GM23338 (cell line): ENCODE measurements at regions not wholly inside any gene's neighbourhood (a gene's known extent, or its start where the extent isn't known, plus 50 kb on each side); places are given as distances from the start of the nearest gene placed in this dataset.

Experiments
- CTCF ChIP-seq, 2 experiments: fragments of 200-600 bp in 1 of 2; sonication (generic) in 1 of 2; conservative IDR thresholded peaks; 2 replicates each; pipeline versions ENCODE4 v1.5.1 to v1.6.1; 2016 to 2017; ENCODE audit warnings: antibody characterized with exemption in 2 of 2, low read depth in 2 of 2, mild to moderate bottlenecking in 2 of 2, moderate library complexity in 1 of 2
- EZH2 ChIP-seq: fragments of 200-600 bp; sonication (generic); IDR thresholded peaks from one replicate; pipeline ENCODE4 v1.8.0; 2017; ENCODE audit warnings: antibody characterized with exemption, mild to moderate bottlenecking, low read depth; ENCODE audit not compliant: unreplicated experiment
- EZH2phosphoT487 ChIP-seq: fragments of 200-600 bp; sonication (generic); IDR thresholded peaks from one replicate; pipeline ENCODE4 v1.8.1; 2018; ENCODE audit warnings: antibody characterized with exemption; ENCODE audit not compliant: unreplicated experiment
- POLR2AphosphoS5 ChIP-seq: IDR thresholded peaks from 2 replicates; pipeline ENCODE4 v1.6.1; 2016; ENCODE audit warnings: antibody characterized with exemption, low read depth
- TF ChIP-seq, protein P1 (sequence below): IDR thresholded peaks from one replicate; pipeline ENCODE4 v1.6.1; 2018; ENCODE audit warnings: antibody characterized with exemption; ENCODE audit not compliant: unreplicated experiment
- TF ChIP-seq, protein P2 (sequence below): IDR thresholded peaks from 2 replicates; pipeline ENCODE4 v1.6.1; 2016; ENCODE audit warnings: antibody characterized with exemption

DNA sequence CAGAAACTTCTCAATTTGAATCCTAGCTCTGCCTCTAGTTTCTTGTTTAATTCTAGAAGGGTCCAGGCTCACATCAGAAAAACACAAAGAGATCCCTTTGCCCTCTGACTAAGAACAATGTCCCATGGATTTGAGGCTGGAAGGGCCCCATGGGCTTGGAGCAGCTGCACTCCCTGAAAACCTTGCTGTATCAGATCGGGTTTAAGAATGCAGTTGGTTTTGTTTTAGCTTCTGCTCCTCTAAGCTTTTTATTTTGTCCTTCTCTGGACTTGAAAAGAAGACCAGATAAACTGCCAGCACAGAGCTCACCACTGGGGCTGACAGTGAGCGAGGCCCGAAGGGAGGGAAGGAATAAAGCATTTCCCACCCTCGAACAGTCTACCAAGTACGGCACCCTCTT is 69.2 kb upstream of the WIPF1 start:
- TF ChIP-seq CTCF (conservative IDR thresholded peaks at IDR 0.05; ENCODE audit: low read depth in 2 of 2) = no peak
- TF ChIP-seq, protein P1, sequence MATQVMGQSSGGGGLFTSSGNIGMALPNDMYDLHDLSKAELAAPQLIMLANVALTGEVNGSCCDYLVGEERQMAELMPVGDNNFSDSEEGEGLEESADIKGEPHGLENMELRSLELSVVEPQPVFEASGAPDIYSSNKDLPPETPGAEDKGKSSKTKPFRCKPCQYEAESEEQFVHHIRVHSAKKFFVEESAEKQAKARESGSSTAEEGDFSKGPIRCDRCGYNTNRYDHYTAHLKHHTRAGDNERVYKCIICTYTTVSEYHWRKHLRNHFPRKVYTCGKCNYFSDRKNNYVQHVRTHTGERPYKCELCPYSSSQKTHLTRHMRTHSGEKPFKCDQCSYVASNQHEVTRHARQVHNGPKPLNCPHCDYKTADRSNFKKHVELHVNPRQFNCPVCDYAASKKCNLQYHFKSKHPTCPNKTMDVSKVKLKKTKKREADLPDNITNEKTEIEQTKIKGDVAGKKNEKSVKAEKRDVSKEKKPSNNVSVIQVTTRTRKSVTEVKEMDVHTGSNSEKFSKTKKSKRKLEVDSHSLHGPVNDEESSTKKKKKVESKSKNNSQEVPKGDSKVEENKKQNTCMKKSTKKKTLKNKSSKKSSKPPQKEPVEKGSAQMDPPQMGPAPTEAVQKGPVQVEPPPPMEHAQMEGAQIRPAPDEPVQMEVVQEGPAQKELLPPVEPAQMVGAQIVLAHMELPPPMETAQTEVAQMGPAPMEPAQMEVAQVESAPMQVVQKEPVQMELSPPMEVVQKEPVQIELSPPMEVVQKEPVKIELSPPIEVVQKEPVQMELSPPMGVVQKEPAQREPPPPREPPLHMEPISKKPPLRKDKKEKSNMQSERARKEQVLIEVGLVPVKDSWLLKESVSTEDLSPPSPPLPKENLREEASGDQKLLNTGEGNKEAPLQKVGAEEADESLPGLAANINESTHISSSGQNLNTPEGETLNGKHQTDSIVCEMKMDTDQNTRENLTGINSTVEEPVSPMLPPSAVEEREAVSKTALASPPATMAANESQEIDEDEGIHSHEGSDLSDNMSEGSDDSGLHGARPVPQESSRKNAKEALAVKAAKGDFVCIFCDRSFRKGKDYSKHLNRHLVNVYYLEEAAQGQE = no peak
- no peak for TF ChIP-seq POLR2AphosphoS5
- TF ChIP-seq EZH2 = no peak
- TF ChIP-seq EZH2phosphoT487 = no peak
- TF ChIP-seq, protein P2, sequence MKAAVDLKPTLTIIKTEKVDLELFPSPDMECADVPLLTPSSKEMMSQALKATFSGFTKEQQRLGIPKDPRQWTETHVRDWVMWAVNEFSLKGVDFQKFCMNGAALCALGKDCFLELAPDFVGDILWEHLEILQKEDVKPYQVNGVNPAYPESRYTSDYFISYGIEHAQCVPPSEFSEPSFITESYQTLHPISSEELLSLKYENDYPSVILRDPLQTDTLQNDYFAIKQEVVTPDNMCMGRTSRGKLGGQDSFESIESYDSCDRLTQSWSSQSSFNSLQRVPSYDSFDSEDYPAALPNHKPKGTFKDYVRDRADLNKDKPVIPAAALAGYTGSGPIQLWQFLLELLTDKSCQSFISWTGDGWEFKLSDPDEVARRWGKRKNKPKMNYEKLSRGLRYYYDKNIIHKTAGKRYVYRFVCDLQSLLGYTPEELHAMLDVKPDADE = no peak
